ENCODE measurements at regions not wholly inside any gene's neighbourhood (a gene's known extent, or its start where the extent isn't known, plus 50 kb on each side); places are given as distances from the start of the nearest gene placed in this dataset.

- Histone ChIP-seq H3K9me3 (ENCODE audit: control insufficient read depth, insufficient read depth, low read length) (no peaks in the 10 kb centered on the region), H3K27ac (ENCODE audit: low read depth, low read length) (no peak overlapping the region), H3K36me3 (ENCODE audit: control insufficient read depth, insufficient read depth, low read length) (no peaks in the 10 kb centered on the region), H3K4me1 (ENCODE audit: control insufficient read depth, insufficient read depth, low read length) (no peaks in the 10 kb centered on the region), H3K4me3 (ENCODE audit: low read depth, low read length) (no peak overlapping the region), H3K27me3 (ENCODE audit: control insufficient read depth, insufficient read depth, low read length) (no peaks in the 10 kb centered on the region)
- DNase-seq (ENCODE audit: low read depth in 4 of 6, low spot score in 6 of 6) = no peak
- no CpG with 5 or more reads among the region's 2 CpGs for WGBS (ENCODE audit: insufficient coverage)
These were observed 87.3 kb upstream of the RMST start for GRCh38 chr12:97375310-97375709.

DNA sequence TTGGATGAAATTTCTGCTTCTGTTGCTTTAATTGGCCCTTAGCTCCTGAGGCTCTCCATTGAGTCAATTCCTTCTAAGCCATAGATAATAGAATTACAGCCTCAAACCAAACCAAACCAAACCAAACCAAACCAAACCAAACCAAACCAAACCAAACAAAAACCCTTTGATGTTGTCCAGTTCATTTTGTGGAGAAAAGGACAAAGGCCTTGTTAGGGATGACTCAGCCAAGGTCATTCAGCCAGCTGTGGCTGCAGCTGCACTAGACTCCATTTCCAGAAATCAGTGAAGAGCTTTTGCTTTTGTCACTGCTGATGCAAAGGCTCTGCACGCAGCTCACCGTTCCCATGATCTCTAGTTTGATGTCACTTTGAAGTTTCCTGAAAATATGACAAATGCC is 82.2 kb upstream of the RMST start:
- H3K4me3 ChIP-seq (ENCODE audit: low read depth, low read length) = no peak overlapping the region
- DNase-seq (ENCODE audit: low read depth in 4 of 6, low spot score in 6 of 6) = no peak
- no peaks in the 10 kb centered on the region for H3K36me3 ChIP-seq (ENCODE audit: control insufficient read depth, insufficient read depth, low read length)
- H3K4me1 ChIP-seq (ENCODE audit: control insufficient read depth, insufficient read depth, low read length) = no peaks in the 10 kb centered on the region
- peaks cover 2% of the 10 kb centered on the region for H3K9me3 ChIP-seq (ENCODE audit: control insufficient read depth, insufficient read depth, low read length)
- no peaks in the 10 kb centered on the region for H3K27me3 ChIP-seq (ENCODE audit: control insufficient read depth, insufficient read depth, low read length)
- 100% methylated on average over 1 of the region's 2 CpGs for WGBS (ENCODE audit: insufficient coverage)
- no peak overlapping the region for H3K27ac ChIP-seq (ENCODE audit: low read depth, low read length)

DNA sequence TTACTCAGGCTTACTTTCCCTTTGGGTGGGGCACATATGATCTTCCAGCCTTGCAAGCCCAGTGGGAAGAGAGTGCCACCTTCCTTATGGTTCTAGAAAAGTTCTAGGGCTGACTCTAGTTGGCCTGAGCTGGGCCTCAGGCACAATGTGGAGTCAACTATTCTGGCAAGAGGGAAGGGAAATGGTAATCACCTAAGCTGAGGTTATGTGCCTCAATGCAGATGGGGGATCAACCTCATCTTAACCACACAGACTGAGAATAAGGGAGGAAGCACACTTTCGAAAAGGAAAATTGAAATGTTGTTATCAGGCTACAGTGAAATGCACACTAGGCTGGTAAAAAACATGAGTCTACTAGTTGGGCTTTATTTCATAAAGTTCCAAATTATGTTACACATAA is 77.5 kb upstream of the RMST start:
- WGBS (ENCODE audit: insufficient coverage) = no CpG with 5 or more reads among the region's 1 CpG
- Histone ChIP-seq H3K9me3 (ENCODE audit: control insufficient read depth, insufficient read depth, low read length) (peaks cover 2% of the 10 kb centered on the region), H3K27me3 (ENCODE audit: control insufficient read depth, insufficient read depth, low read length) (no peaks in the 10 kb centered on the region), H3K36me3 (ENCODE audit: control insufficient read depth, insufficient read depth, low read length) (no peaks in the 10 kb centered on the region), H3K4me3 (ENCODE audit: low read depth, low read length) (no peak overlapping the region), H3K27ac (ENCODE audit: low read depth, low read length) (no peak overlapping the region), H3K4me1 (ENCODE audit: control insufficient read depth, insufficient read depth, low read length) (no peaks in the 10 kb centered on the region)
- no peak for DNase-seq (ENCODE audit: low read depth in 4 of 6, low spot score in 6 of 6)

DNA sequence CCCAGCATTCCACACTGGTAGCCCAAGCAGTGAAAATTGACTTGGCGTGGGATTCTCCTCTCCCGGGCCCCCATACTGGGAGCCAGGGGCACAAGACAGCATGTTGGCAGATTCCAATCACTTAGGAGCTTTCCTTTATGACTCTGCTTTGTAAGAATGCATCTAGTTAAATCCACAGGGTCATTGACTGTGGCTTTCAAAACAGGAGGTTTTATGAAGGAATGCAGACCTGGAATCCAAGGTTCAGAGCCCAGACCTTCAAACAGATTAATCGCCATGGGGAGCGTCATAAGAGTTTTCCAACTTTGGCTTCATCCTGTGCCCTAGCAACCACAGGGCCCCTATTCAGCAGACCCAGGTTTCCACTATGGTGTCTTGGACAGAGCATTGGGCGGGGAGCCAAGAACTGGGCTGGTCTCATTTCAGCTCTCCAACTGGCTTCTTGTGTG is 76.4 kb upstream of the RMST start:
- H3K9me3 ChIP-seq (ENCODE audit: control insufficient read depth, insufficient read depth, low read length) = peaks cover 2% of the 10 kb centered on the region
- no peak overlapping the region for H3K4me3 ChIP-seq (ENCODE audit: low read depth, low read length)
- H3K4me1 ChIP-seq (ENCODE audit: control insufficient read depth, insufficient read depth, low read length) = no peaks in the 10 kb centered on the region
- H3K27me3 ChIP-seq (ENCODE audit: control insufficient read depth, insufficient read depth, low read length) = no peaks in the 10 kb centered on the region
- WGBS (ENCODE audit: insufficient coverage) = 41% methylated on average over 4 of the region's 5 CpGs
- no peak overlapping the region for H3K27ac ChIP-seq (ENCODE audit: low read depth, low read length)
- peak in 5 of 6 donors; percentile 55 to 87 (median 66) for DNase-seq (ENCODE audit: low read depth in 4 of 6, low spot score in 6 of 6)
- H3K36me3 ChIP-seq (ENCODE audit: control insufficient read depth, insufficient read depth, low read length) = no peaks in the 10 kb centered on the region

DNA sequence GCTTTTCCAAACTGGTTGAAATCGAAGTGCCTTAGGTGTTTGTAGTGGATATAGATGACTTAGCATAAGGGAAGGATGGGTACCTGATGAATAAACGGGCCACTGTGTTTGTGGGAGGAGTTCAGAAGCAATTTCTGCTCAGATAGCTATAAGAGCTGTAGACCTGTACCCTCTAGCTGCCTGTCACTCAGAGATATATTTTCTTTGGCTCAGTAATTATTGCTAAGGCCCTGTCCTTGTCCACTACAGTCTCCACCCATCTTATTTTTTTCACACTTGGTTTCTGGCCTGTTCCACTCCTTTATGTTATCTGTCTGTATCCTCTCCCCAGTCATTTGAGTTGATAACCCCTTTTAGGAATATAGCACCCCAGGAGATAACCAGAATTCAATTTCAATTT is 74.8 kb upstream of the RMST start:
- Histone ChIP-seq H3K9me3 (ENCODE audit: control insufficient read depth, insufficient read depth, low read length) (peaks cover 2% of the 10 kb centered on the region), H3K27me3 (ENCODE audit: control insufficient read depth, insufficient read depth, low read length) (no peaks in the 10 kb centered on the region), H3K36me3 (ENCODE audit: control insufficient read depth, insufficient read depth, low read length) (no peaks in the 10 kb centered on the region), H3K4me1 (ENCODE audit: control insufficient read depth, insufficient read depth, low read length) (no peaks in the 10 kb centered on the region), H3K27ac (ENCODE audit: low read depth, low read length) (no peak overlapping the region), H3K4me3 (ENCODE audit: low read depth, low read length) (no peak overlapping the region)
- WGBS (ENCODE audit: insufficient coverage) = 83% methylated on average over 1 of the region's 2 CpGs
- no peak for DNase-seq (ENCODE audit: low read depth in 4 of 6, low spot score in 6 of 6)

DNA sequence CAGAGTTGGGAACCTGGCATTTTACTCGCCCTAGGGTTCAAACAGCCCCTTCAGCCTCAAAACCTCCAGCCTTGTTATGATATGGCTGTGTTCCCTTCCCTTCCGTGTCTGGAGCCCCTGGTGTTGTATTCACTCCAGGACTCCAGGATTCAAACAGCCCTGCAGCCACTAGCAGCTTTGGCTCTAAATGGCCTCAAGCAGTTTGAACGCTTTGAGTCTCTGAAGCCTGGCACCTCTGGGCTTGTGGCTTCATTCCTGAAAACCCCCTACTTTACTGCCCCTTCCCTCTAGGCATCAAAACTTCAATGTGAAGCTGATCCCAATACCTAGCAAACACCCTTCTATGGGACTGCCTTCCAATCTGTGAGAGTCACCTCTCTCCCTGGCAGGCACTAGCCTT is 67.9 kb upstream of the RMST start:
- Histone ChIP-seq H3K9me3 (ENCODE audit: control insufficient read depth, insufficient read depth, low read length) (no peaks in the 10 kb centered on the region), H3K4me3 (ENCODE audit: low read depth, low read length) (no peak overlapping the region), H3K4me1 (ENCODE audit: control insufficient read depth, insufficient read depth, low read length) (no peaks in the 10 kb centered on the region), H3K27ac (ENCODE audit: low read depth, low read length) (no peak overlapping the region), H3K27me3 (ENCODE audit: control insufficient read depth, insufficient read depth, low read length) (no peaks in the 10 kb centered on the region), H3K36me3 (ENCODE audit: control insufficient read depth, insufficient read depth, low read length) (no peaks in the 10 kb centered on the region)
- 50% methylated on average over 3 of the region's 3 CpGs for WGBS (ENCODE audit: insufficient coverage)
- DNase-seq (ENCODE audit: low read depth in 4 of 6, low spot score in 6 of 6) = peak in 1 of 6 donors; percentile 4

DNA sequence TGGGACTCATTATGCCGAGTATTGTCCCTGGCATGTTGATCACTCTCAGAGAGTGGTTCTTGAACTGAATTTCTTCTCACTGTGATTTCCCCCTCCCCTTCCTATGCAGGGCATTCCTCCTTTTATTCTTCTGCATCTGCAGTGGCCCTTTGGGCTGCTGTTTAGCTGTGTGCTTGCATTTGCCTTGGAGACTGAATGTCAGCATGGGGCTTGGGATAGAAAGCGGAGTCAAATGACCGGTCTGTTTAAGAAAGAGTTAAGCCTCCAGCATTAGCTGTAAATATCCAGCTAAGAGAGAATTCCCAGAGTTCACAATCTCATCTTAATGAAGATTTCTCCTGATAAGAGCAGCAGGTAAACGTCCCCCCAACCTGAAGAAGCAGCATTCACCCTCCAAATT is 65.6 kb upstream of the RMST start:
- DNase-seq (ENCODE audit: low read depth in 4 of 6, low spot score in 6 of 6) = peak in 3 of 6 donors; percentile 9 to 56 (median 17)
- H3K4me3 ChIP-seq (ENCODE audit: low read depth, low read length) = no peak overlapping the region
- WGBS (ENCODE audit: insufficient coverage) = 45% methylated on average over 3 of the region's 4 CpGs
- H3K9me3 ChIP-seq (ENCODE audit: control insufficient read depth, insufficient read depth, low read length) = no peaks in the 10 kb centered on the region
- no peaks in the 10 kb centered on the region for H3K36me3 ChIP-seq (ENCODE audit: control insufficient read depth, insufficient read depth, low read length)
- no peaks in the 10 kb centered on the region for H3K4me1 ChIP-seq (ENCODE audit: control insufficient read depth, insufficient read depth, low read length)
- H3K27me3 ChIP-seq (ENCODE audit: control insufficient read depth, insufficient read depth, low read length) = no peaks in the 10 kb centered on the region
- peak overlapping the region; percentile 2 for H3K27ac ChIP-seq (ENCODE audit: low read depth, low read length)

DNA sequence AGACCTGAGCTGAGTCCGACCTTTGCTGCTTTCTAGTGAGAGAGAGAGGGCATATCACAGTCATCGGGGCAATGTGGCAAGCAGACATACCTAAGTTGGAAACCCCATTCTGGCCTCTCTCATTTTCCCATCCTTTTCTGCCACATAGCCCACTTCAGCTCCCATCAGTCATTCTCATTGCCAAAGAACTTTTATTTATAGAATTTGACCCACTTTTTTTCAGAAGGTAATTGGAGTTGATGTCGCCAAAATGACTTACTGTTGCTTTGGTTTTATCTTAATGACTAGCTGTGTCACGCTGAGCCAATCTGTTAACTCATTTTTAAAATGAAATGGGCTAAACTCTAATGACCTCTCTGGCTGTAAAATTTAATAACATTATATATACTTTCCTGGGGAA is 63.9 kb upstream of the RMST start:
- no CpG with 5 or more reads among the region's 4 CpGs for WGBS (ENCODE audit: insufficient coverage)
- Histone ChIP-seq H3K4me1 (ENCODE audit: control insufficient read depth, insufficient read depth, low read length) (no peaks in the 10 kb centered on the region), H3K36me3 (ENCODE audit: control insufficient read depth, insufficient read depth, low read length) (no peaks in the 10 kb centered on the region), H3K27me3 (ENCODE audit: control insufficient read depth, insufficient read depth, low read length) (no peaks in the 10 kb centered on the region), H3K27ac (ENCODE audit: low read depth, low read length) (no peak overlapping the region), H3K4me3 (ENCODE audit: low read depth, low read length) (no peak overlapping the region), H3K9me3 (ENCODE audit: control insufficient read depth, insufficient read depth, low read length) (no peaks in the 10 kb centered on the region)
- no peak for DNase-seq (ENCODE audit: low read depth in 4 of 6, low spot score in 6 of 6)

GRCh38 chr12:97404093-97404492 is 58.5 kb upstream of the RMST start:
- DNase-seq (ENCODE audit: low read depth in 4 of 6, low spot score in 6 of 6) = no peak
- H3K9me3 ChIP-seq (ENCODE audit: control insufficient read depth, insufficient read depth, low read length) = no peaks in the 10 kb centered on the region
- no peak overlapping the region for H3K27ac ChIP-seq (ENCODE audit: low read depth, low read length)
- no peaks in the 10 kb centered on the region for H3K36me3 ChIP-seq (ENCODE audit: control insufficient read depth, insufficient read depth, low read length)
- no CpG with 5 or more reads among the region's 1 CpG for WGBS (ENCODE audit: insufficient coverage)
- no peaks in the 10 kb centered on the region for H3K27me3 ChIP-seq (ENCODE audit: control insufficient read depth, insufficient read depth, low read length)
- no peak overlapping the region for H3K4me3 ChIP-seq (ENCODE audit: low read depth, low read length)
- H3K4me1 ChIP-seq (ENCODE audit: control insufficient read depth, insufficient read depth, low read length) = no peaks in the 10 kb centered on the region

DNA sequence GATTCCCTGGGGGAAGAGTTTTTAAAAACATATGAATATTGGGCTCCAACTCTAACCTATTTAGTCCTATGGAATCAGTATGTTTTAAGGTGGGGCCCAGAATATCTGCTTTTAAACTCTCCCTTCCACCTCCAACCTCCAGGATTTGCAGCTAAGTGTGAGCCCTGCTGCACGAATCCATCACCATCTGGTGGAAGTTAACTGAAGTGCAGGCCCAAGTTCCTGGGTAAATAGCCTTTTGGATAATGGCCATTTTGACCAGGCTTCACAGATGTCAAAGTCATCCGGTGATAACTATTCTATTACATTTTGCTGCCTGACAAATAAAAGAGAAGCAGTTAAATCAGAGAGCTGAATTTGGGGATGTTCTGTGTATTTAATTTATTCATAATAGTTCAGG is 58.1 kb upstream of the RMST start:
- DNase-seq (ENCODE audit: low read depth in 4 of 6, low spot score in 6 of 6) = peak in 4 of 6 donors; percentile 36 to 87 (median 62)
- Histone ChIP-seq H3K27ac (ENCODE audit: low read depth, low read length) (no peak overlapping the region), H3K4me3 (ENCODE audit: low read depth, low read length) (no peak overlapping the region), H3K27me3 (ENCODE audit: control insufficient read depth, insufficient read depth, low read length) (no peaks in the 10 kb centered on the region), H3K4me1 (ENCODE audit: control insufficient read depth, insufficient read depth, low read length) (no peaks in the 10 kb centered on the region), H3K9me3 (ENCODE audit: control insufficient read depth, insufficient read depth, low read length) (no peaks in the 10 kb centered on the region), H3K36me3 (ENCODE audit: control insufficient read depth, insufficient read depth, low read length) (no peaks in the 10 kb centered on the region)
- WGBS (ENCODE audit: insufficient coverage) = 13% methylated on average over 1 of the region's 2 CpGs
